HG03066 (cell line): ENCODE measurements at regions not wholly inside any gene's neighbourhood (a gene's known extent, or its start where the extent isn't known, plus 50 kb on each side); places are given as distances from the start of the nearest gene placed in this dataset.
"Not testable (repeated sequence)": the region's sequence is repeated elsewhere in the genome, so short reads cannot be mapped to it uniquely, and the experiment has no call there.

Experiments used
- ATAC-seq: cut with Tn5 transposase; IDR thresholded peaks from one replicate; pipeline ENCODE4 v1.9.1; 2021; ENCODE audit warnings: low read depth; ENCODE audit not compliant: unreplicated experiment

DNA sequence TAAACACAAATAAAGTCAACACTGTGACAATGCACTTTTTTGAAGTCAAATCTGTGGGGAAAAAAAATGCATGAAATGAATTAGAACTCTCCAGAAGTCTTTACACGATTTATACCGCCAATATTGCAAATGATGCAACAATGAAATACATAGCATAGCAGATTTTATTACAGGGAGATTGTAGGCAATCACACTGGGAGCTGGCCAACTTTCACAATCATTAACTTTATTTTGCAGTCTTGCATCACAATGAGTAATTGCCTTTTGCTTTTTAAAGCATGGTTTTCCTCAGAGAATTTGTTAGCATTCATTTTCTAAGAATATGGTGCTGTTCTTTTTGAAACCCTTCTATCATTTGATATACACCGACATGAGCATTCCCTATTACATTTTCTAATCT lies 366.4 kb upstream of the FSIP2 start:
- no peak for ATAC-seq

DNA sequence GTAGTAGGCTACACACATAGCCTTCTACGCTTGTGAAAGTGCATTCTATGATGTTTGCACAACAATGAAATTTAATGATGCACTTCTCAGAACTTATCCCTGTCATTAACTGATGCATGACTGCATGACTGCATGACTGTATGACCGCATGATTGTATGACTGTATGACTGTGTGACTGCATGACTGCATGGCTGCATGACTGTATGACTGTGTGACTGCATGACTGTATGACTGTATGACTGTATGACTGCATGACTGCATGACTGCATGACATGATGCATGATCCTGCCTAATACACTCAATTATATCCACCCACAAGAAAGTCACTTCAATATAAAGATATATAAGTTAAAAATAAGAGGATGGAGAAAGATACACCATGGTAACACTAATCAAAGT lies 365.4 kb upstream of the FSIP2 start:
- no peak for ATAC-seq

DNA sequence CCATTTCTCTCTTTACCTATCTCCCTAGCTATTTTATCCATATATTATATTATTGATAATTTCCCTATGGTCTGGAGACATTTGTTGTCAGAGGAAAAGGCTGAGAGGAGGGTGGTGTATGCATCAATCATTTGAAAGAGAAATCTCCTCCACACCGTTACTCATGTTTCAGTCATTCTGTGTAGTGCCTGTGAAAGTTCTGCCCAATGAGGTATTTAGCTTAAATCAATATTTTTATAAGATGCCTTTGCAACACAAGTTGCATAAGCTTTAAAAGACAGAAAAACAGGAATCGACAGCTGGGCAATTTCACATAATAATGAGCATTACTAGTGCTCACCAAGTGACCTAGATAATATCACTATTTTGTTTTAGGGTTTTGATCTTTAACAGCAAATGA lies 363.7 kb upstream of the FSIP2 start:
- no peak for ATAC-seq

DNA sequence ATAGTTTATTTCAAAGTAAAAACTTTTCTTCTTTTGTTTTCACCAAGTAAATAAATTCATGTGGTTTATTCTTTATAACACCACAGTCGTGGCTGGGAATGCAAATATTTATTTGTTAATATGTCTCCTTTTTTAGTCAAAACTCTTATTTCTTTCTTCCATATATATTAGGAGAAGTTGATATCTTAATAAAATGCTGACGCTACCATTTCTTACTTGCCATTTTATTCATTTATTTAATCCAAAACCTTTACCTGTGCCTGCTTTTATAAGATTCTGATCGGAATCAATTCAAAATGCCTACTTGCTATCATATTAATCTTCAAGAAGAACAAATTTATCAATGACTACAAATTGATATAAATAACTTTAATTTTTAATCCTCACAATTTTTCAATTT lies 362.9 kb upstream of the FSIP2 start:
- ATAC-seq: no peak

DNA sequence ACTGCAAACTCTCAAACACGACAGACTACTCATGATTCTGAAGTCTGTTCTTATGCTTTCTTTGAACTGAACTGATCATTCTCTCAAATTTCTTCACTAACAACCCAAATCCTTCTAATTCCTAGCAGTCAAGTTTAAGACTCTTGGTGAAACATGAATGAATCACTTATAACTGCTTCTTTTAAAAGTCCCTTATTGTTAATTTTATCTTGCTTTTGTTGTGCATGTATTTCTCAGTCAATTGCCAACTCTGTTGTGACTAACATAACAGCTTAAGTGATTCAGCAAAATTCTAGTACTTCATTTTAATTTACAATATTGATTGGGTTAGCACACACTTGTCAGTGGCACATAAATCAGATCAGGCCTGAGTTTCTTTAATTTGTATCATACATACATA lies 357.0 kb upstream of the FSIP2 start:
- no peak for ATAC-seq

DNA sequence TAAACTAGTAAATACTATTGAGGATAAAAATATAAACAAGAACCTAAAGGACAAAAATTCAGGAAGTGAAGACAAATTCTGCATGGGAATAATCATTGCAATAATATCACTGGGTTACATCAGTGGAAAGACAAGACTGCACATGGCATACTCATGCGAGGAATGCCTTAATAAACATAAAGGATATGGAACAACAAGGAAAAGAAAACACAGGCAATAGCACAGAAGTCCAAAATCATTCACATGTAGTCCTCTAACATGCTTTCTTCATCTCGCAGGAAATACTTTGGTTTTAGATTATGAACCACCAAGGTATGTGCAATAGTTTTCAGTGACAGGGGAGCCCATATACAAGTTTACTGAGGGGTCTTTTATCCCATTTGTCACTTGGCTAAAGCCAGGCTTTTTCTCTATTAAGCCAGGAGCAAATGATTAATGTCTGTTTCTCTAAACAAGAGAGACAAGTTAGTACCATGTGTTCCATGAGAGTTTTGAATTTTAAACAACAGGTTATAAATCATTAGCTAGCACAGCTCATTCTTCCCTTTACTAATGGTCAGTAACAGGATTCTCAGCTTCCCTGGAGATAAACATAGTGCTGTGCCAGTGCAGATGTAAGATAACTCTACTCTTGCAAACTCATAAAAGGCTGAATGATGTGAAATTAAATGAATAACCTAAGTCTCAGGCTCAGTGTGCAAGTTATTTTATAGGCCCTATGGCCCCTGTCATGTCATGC lies 353.6 kb upstream of the FSIP2 start:
- ATAC-seq: no peak

DNA sequence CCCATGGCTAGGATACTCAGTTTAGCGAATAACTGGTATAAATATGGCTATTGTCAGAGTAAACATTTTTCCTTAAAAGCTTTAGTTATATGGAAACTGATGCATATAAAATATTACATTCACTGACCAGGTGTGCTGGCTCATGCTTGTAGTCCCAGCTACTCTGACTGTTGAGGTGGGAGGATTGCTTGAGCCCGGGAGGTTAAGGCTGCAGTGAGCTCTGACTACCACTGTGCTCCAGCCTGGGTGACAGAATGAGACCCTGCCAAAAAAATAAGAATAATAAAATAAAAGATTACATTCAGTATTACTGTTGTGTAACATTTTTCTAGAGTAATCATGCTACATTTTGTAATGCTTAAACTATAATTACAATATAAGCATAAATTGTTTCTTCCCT lies 350.4 kb upstream of the FSIP2 start:
- no peak for ATAC-seq

DNA sequence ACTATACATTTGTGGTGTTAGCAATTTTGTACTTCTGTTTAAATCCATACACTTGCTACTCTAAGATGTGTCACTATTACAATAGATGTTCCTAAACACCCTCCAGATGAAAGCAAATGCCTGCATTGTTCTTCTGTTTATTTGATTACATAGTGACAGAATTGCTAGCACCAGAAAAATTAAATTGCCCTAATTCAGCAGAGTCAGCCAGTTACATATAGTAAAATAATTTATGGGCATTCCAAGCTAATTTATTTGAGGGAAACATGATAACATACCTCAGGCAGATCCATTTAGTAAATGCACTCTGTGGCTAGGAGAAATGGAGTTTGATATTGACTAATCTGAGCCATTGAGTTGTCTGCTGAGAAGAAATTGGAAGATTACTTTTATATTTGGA lies 347.1 kb upstream of the FSIP2 start:
- no peak for ATAC-seq

DNA sequence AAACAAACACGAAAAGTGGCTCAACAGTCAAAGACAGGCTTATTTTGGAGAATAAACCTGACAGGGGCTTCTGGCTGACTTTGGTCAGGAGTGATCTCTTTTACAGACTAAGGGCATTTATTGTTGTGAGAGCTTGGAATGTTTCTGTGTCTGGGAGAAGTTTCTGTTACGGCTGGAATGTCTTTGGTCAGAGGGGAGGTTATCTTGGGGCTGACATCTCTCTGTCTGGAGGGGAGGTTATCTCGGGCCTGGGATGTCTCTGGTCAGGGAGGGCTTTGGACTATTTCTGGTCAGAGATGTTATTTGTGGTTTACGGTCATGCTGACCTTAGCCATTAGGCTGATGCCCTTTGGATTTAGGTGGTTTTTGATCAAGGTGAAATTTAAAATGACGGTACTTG lies 345.5 kb upstream of the FSIP2 start:
- no peak for ATAC-seq

DNA sequence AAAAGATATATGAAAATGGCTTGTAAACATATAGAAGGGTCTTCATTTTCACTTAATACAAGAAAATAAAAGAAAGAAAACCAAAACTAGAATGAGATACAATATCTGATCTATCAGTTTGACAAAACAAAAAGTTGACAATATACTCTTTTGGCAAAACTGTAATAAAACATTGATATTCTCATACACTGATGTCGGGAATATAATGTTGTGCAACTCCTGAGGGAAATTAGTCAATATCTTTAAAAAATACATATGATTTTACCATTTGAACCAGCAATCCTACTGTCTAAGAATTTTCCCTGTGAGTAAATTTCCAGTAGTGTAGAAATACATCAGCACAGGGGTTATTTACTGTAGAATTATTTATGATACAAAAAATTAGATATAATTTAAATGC lies 336.1 kb upstream of the FSIP2 start:
- no peak for ATAC-seq

DNA sequence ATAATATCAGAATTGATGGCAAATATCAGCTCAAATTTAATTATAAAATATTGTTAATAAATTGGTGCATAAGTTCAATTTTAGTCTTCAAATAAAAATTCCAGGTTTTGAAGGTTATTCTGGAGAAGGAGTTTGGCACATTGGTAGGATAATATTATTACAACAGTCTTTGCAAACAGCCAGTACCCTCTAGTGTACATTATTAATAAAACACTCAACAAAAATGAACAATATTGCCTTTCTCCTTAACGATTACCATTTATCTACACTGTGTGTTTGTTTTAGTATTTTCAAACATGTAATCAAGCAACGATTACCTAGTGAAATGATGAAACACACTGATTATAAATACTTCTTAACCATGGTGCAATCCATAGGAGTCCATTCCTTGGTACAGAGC lies 334.0 kb upstream of the FSIP2 start:
- ATAC-seq: no peak

DNA sequence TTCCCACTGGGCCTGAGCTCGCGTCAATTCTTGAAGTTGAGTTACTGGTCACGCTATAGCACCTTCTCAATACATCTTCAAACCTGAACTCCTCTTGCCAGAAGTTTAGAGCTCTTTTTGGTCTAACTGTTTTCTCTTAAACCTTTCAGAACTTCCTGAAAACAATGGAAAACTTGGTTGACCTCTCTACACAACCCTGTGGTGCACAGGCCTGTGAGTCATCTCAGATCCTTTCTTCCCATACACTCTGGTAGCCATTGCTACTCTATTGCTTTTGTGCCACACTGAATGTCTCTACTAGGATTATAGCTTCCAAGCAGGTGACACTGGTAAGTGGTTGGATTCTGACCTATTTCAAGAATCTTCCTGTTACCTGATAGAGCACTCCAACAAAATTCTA lies 321.5 kb upstream of the FSIP2 start:
- ATAC-seq: no peak

DNA sequence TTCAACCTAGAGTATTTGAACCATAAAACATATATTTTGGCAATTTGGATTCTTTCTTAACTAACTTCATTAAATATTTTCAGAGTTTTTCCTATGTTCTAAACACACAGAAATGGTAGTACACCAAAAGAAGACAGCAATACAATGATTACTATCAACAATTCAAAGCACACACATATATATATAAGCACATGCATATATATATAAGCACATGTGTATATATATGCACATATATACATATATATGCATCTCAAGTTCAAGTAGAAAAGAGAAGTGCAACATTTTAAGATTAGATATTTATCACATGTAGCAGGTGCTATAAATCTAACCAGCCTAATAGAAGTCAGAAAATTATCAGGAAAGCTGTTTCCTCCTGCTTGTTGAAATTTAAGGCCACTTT lies 320.9 kb upstream of the FSIP2 start:
- no peak for ATAC-seq

DNA sequence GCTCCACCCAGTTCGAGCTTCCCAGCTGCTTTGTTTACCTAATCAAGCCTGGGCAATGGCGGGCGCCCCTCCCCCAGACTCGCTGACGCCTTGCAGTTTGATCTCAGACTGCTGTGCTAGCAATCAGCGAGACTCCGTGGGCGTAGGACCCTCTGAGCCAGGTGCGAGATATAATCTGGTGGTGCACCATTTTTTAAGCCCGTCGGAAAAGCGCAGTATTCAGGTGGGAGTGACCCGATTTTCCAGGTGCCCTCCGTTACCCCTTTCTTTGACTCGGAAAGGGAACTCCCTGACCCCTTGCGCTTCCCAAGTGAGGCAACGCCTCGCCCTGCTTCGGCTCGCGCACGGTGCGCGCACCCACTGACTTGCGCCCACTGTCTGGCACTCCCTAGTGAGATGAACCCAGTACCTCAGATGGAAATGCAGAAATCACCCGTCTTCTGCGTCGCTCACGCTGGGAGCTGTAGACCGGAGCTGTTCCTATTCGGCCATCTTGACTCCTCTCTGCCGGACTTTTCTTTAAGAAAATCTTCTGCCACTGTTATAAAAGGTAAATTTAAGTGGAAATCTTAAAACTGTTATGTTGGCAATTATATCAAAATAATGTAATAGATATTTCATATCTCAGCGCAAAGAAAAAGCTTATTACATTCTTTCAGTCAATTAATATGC lies 313.5 kb upstream of the FSIP2 start:
- not testable (repeated sequence) for ATAC-seq

DNA sequence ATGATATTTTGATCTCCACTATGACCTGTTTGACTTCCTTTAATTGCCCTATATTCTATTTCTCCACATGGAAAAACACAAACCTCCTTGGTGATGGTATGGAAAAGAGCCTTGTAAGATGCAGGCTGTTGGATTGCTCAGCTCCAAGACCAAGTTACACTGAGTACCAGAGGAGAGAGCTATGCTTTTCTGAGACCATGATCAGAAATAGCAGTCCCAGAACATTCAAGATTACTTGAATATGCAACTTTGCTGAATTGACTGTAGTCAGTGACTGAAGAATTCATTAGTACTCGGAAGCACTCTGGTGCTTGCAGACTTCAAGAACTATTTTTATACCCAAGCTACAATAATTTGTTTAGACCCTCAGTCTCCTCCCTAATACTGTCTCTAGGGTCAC lies 310.6 kb upstream of the FSIP2 start:
- no peak for ATAC-seq

DNA sequence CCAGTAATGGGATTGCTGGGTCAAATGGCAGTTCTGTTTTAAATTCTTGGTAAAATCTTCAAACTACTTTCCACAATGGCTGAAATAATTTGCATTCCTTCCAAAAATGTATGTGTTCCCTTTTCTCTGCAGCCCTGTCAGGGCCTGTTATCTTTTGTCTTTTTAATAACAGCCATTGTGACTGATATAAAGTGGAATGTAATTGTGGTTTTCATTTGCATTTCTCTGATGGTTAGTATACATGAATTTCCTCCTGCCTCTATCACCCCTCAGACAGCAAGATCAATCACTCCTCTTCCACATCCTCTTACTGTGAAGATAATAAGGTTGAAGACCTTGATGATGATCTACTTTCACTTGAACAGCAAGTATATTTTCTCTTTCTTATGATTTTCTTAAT lies 304.8 kb upstream of the FSIP2 start:
- no peak for ATAC-seq

DNA sequence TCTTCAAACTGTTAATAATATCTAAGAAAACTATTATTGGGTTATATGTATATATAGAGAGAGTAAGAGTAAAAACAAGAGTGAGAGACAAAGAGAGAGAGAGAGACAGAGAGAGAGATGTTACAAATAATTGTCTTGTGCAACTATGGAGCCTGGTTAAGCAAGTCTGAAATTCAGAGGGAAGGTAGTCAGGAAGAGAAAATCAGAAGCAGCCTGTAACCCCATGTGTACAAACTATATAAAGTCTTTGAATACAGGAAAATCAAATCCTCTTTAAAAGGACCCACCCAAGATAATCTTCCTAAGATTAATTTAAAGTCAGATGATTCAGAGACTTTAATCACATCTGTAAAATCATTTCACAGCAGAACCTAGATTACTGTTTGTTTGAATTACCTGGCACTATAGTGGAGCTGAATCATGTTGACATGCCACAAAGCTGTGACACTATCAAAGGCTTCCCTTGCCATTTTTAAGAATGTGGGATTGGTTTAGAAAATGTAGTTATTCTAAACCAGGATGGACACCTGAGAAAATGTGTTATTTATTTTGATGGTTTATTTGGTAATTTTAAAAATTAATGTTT lies 301.7 kb upstream of the FSIP2 start:
- ATAC-seq: no peak

DNA sequence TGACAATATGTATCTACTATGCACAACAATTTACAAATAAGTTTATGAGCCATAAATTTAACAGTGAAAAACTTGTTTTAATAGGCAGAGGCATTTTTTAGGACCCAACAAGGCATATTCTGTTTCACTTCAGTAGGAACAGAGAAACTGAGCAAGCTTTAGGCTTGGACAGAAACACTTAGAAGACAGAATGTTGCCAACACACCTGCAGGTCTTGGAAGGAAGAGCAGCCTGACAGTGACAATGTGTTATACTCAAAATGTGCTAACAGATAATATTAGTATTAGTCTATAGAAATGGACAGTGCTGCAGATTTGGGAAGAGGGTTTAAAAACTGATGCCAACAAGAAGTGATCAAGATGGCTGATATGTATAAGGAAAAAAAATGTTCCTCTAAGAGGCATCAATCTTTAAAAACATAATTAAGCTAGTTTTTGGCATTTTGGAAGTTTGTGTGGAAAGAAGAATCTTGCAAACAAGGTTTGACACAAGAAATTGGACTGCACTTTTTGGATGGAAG lies 297.1 kb upstream of the FSIP2 start:
- ATAC-seq: no peak

DNA sequence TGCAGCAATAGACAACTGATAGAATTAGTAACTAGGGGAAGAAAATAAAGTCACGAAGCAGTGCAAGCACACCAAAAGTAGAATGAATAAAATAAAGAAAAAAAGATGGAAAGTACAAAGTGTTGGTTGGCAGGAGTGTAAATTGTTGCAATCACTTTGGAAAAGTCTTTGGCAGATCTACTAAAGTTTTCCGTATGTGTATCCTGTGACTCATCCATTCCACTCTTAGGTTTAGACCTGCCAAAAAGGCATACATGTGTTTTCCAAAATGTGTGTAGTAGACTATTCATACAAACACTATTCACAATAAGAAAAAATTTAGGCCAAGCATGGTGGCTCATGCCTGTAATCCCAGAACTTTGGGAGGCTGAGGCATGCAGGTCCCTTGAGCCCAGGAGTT lies 282.1 kb upstream of the FSIP2 start:
- ATAC-seq: no peak

DNA sequence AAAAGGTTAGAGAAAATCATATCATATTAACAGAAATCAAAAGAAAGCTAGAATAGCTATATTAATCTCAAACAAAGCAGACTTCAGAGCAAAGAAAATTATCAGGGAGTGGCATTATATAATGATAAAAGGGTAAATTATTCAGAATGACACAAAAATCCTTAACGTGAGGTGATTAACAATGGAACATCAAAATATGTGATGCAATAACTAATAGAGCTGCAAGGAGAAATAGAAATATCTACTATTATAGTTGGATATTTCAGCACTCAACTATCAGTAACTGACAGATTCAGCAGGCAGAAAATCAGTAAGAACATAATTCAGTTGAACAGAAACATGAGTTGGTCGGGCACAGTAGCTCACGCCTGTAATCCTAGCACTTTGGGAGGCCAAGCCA lies 275.1 kb upstream of the FSIP2 start:
- ATAC-seq: no peak

DNA sequence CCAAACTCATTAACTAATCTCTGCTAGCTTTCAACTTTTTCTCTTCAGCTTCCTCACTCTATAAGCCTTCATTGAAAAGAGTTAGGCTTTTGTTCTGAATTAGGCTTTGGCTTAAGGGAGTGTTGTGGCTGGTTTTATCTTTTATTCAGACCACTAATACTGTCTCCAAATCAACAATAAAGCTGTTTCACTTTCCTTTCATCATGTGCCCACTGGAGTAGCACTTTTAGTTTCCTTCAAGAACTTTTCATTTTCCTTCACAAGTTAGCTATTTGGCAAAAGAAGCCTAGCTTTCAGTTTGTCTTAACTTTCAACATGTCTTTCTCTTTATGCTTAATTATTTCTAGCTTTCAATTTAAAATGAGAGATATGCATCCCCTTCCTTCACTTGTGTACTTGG lies 271.7 kb upstream of the FSIP2 start:
- ATAC-seq: no peak

DNA sequence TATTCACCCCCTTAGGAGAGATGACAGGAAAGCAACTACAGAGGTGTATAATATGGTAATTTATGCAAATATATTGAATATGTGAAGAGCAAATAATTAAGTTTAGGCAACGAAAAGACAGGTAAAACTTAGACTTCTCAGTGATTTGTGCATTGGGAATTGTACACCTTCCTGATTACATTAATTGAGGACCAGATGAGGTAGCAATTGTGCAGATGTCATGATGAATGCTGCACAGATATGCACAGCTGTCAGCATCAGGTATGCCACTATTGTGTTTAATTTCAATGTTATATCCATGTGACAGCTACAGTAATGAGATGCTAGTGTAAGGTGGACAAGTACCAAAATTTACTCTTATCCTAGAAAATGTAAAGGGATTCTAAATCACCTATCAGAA lies 267.2 kb upstream of the FSIP2 start:
- ATAC-seq: no peak
